Mucosa of rectum (tissue), 2 donors: ENCODE measurements at regions not wholly inside any gene's neighbourhood (a gene's known extent, or its start where the extent isn't known, plus 50 kb on each side); places are given as distances from the start of the nearest gene placed in this dataset.

Experiments used
- H3K27ac ChIP-seq, 2 donors: one replicate each; pipeline ENCODE4 v1.7.0; 2013; ENCODE audit warnings: inconsistent platforms in 2 of 2, low read depth in 2 of 2, low read length in 2 of 2
- H3K27me3 ChIP-seq, 2 donors: one replicate each; pipeline ENCODE4 v1.7.0; 2013; ENCODE audit warnings: low read length in 2 of 2; ENCODE audit not compliant: control insufficient read depth in 2 of 2, insufficient read depth in 2 of 2
- H3K36me3 ChIP-seq, 2 donors: one replicate each; pipeline ENCODE4 v1.7.0; 2013; ENCODE audit warnings: low read length in 2 of 2; ENCODE audit not compliant: control insufficient read depth in 2 of 2, insufficient read depth in 2 of 2
- H3K4me1 ChIP-seq, 2 donors: one replicate each; pipeline ENCODE4 v1.7.0; 2013; ENCODE audit warnings: low read length in 2 of 2, mild to moderate bottlenecking in 1 of 2; ENCODE audit not compliant: control insufficient read depth in 2 of 2, insufficient read depth in 2 of 2
- H3K4me3 ChIP-seq, 2 donors: one replicate each; pipeline ENCODE4 v1.7.0; 2013; ENCODE audit warnings: low read length in 2 of 2
- H3K9ac ChIP-seq, 2 donors: one replicate each; pipeline ENCODE4 v1.7.0; 2013; ENCODE audit warnings: low read length in 2 of 2, low read depth in 1 of 2, mild to moderate bottlenecking in 1 of 2
- H3K9me3 ChIP-seq, 2 donors: one replicate each; pipeline ENCODE4 v1.7.0; 2013; ENCODE audit warnings: low read length in 2 of 2; ENCODE audit not compliant: control insufficient read depth in 2 of 2
- donor health status: healthy.
- donor health status: Normal muscosa, but diverticular disease.

- no peaks in the 10 kb centered on the region for H3K4me1 ChIP-seq
- H3K27ac ChIP-seq = no peak overlapping the region
- no peak overlapping the region for H3K9ac ChIP-seq
- no peak overlapping the region for H3K4me3 ChIP-seq
- H3K36me3 ChIP-seq = no peaks in the 10 kb centered on the region
- H3K9me3 ChIP-seq = no peaks in the 10 kb centered on the region
- no peaks in the 10 kb centered on the region for H3K27me3 ChIP-seq
Observed at GRCh38 chr1:60893136-60893930, 189.0 kb upstream of the NFIA start.

- no peaks in the 10 kb centered on the region for H3K36me3 ChIP-seq
- no peak overlapping the region for H3K4me3 ChIP-seq
- no peak overlapping the region for H3K9ac ChIP-seq
- no peaks in the 10 kb centered on the region for H3K27me3 ChIP-seq
- no peaks in the 10 kb centered on the region for H3K9me3 ChIP-seq
- H3K4me1 ChIP-seq = no peaks in the 10 kb centered on the region
- H3K27ac ChIP-seq = no peak overlapping the region
Observed at GRCh38 chr1:60891765-60892164, 190.6 kb upstream of the NFIA start.

- Histone ChIP-seq H3K4me1 (no peaks in the 10 kb centered on the region), H3K27ac (no peak overlapping the region), H3K36me3 (no peaks in the 10 kb centered on the region), H3K9me3 (no peaks in the 10 kb centered on the region), H3K4me3 (no peak overlapping the region), H3K27me3 (no peaks in the 10 kb centered on the region), H3K9ac (no peak overlapping the region)
Observed at GRCh38 chr1:60891281-60891680, 191.1 kb upstream of the NFIA start.

GRCh38 chr1:60890664-60891063 lies 191.7 kb upstream of the NFIA start:
- H3K4me1 ChIP-seq = no peaks in the 10 kb centered on the region
- no peak overlapping the region for H3K9ac ChIP-seq

GRCh38 chr1:60889709-60890108 lies 192.7 kb upstream of the NFIA start:
- Histone ChIP-seq H3K27ac (no peak overlapping the region), H3K4me3 (no peak overlapping the region)

More at GRCh38 chr1:60890664-60891063, 191.7 kb upstream of the NFIA start:
- Histone ChIP-seq H3K27me3 (no peaks in the 10 kb centered on the region), H3K27ac (no peak overlapping the region), H3K9me3 (no peaks in the 10 kb centered on the region), H3K4me3 (no peak overlapping the region), H3K36me3 (no peaks in the 10 kb centered on the region)

GRCh38 chr1:60888126-60888525 lies 194.2 kb upstream of the NFIA start:
- H3K9me3 ChIP-seq = no peaks in the 10 kb centered on the region
- no peaks in the 10 kb centered on the region for H3K36me3 ChIP-seq
- H3K27ac ChIP-seq = no peak overlapping the region
- no peaks in the 10 kb centered on the region for H3K27me3 ChIP-seq
- H3K9ac ChIP-seq = no peak overlapping the region
- H3K4me3 ChIP-seq = no peak overlapping the region
- H3K4me1 ChIP-seq = no peaks in the 10 kb centered on the region

More at GRCh38 chr1:60889709-60890108, 192.7 kb upstream of the NFIA start:
- Histone ChIP-seq H3K9ac (no peak overlapping the region), H3K36me3 (no peaks in the 10 kb centered on the region), H3K4me1 (no peaks in the 10 kb centered on the region), H3K9me3 (no peaks in the 10 kb centered on the region), H3K27me3 (no peaks in the 10 kb centered on the region)

- Histone ChIP-seq H3K27ac (no peak overlapping the region), H3K27me3 (no peaks in the 10 kb centered on the region)
Observed at GRCh38 chr1:60886793-60887331, 195.5 kb upstream of the NFIA start.

GRCh38 chr1:60886090-60886489 lies 196.3 kb upstream of the NFIA start:
- no peaks in the 10 kb centered on the region for H3K27me3 ChIP-seq
- no peaks in the 10 kb centered on the region for H3K4me1 ChIP-seq
- H3K4me3 ChIP-seq = no peak overlapping the region

More at GRCh38 chr1:60886793-60887331, 195.5 kb upstream of the NFIA start:
- H3K9ac ChIP-seq = no peak overlapping the region
- no peaks in the 10 kb centered on the region for H3K4me1 ChIP-seq
- H3K4me3 ChIP-seq = no peak overlapping the region
- H3K36me3 ChIP-seq = no peaks in the 10 kb centered on the region
- H3K9me3 ChIP-seq = no peaks in the 10 kb centered on the region

GRCh38 chr1:60880202-60880601 lies 202.2 kb upstream of the NFIA start:
- Histone ChIP-seq H3K9ac (no peak overlapping the region), H3K27me3 (no peaks in the 10 kb centered on the region), H3K36me3 (no peaks in the 10 kb centered on the region), H3K9me3 (no peaks in the 10 kb centered on the region), H3K4me1 (no peaks in the 10 kb centered on the region), H3K4me3 (no peak overlapping the region), H3K27ac (no peak overlapping the region)

More at GRCh38 chr1:60886090-60886489, 196.3 kb upstream of the NFIA start:
- Histone ChIP-seq H3K36me3 (no peaks in the 10 kb centered on the region), H3K27ac (no peak overlapping the region), H3K9me3 (no peaks in the 10 kb centered on the region), H3K9ac (no peak overlapping the region)

- H3K27me3 ChIP-seq = no peaks in the 10 kb centered on the region
- no peaks in the 10 kb centered on the region for H3K9me3 ChIP-seq
Observed at GRCh38 chr1:60878323-60878722, 204.0 kb upstream of the NFIA start.

More at GRCh38 chr1:60878323-60878722, 204.0 kb upstream of the NFIA start:
- no peak overlapping the region for H3K27ac ChIP-seq
- no peaks in the 10 kb centered on the region for H3K36me3 ChIP-seq
- no peaks in the 10 kb centered on the region for H3K4me1 ChIP-seq
- no peak overlapping the region for H3K4me3 ChIP-seq
- H3K9ac ChIP-seq = no peak overlapping the region
